ENCODE measurements at regions not wholly inside any gene's neighbourhood (a gene's known extent, or its start where the extent isn't known, plus 50 kb on each side); places are given as distances from the start of the nearest gene placed in this dataset.

DNA sequence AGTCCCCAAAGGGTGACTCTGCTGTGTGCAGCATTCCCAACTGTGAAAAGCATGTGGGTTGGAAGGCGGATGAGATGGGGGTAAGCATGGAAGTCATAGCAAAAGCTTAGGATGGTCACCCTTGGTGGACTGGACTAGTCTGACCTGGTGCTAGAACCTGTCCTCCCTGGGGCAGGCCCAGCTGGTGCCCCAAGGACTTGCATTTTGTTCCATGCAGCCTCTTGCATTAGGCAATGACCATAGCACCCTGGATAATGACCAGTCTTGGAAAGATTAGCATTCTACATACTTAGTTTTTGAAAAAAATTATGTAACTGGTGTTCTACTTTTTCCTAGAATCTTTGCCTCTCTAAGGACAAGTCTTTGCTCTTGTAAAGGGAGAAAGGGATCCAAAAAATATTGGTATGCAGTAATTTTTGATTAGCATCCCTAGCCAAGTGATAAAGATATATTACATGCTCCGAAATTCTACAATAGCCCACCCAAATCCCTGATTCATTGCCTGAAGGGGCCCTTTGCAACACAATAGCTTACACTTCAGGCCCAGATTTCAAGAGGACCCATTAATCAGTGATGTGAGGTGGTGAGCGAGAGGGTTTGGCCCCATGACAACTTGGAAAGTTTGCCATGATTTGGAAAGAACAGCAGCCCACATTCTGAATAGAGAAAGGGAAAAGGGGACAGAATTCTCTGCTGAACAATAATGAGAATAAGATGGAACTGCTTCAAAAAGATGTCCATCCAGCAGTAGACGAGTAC, 93.3 kb upstream of the CD180 start:
- H3K9me3 ChIP-seq (ENCODE audit: control insufficient read depth in 4 of 4, low read length in 3 of 4) = no peaks in the 10 kb centered on the region
- H3K4me3 ChIP-seq (ENCODE audit: low read depth in 1 of 3, low read length in 3 of 3) = no peak overlapping the region
- H3K4me1 ChIP-seq (ENCODE audit: control insufficient read depth in 4 of 4, insufficient read depth in 4 of 4, low read length in 3 of 4) = no peaks in the 10 kb centered on the region
- no peaks in the 10 kb centered on the region for H3K36me3 ChIP-seq (ENCODE audit: control insufficient read depth in 4 of 4, insufficient read depth in 3 of 4, low read depth in 1 of 4, low read length in 3 of 4)
- WGBS = 93% methylated on average over 4 of the region's 4 CpGs
- no peak for TF ChIP-seq ZBTB33 (IDR thresholded peaks at IDR 0.05)
- TF ChIP-seq, protein P1, sequence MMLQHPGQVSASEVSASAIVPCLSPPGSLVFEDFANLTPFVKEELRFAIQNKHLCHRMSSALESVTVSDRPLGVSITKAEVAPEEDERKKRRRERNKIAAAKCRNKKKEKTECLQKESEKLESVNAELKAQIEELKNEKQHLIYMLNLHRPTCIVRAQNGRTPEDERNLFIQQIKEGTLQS (IDR thresholded peaks at IDR 0.05) = no peak
- no peak for TF ChIP-seq JUND (IDR thresholded peaks at IDR 0.05)
- TF ChIP-seq RAD21 (IDR thresholded peaks at IDR 0.05) = no peak
- no peak for TF ChIP-seq FOXA2 (IDR thresholded peaks at IDR 0.05)
- TF ChIP-seq EGR1 (IDR thresholded peaks at IDR 0.05; ENCODE audit: low read depth in 2 of 2) = no peak
- TF ChIP-seq GABPA (IDR thresholded peaks at IDR 0.05 in 1 of 2, conservative IDR thresholded peaks at IDR 0.05 in 1 of 2) = no peak
- no peak for TF ChIP-seq SP1 (IDR thresholded peaks at IDR 0.05)
- no peak for TF ChIP-seq TAF1 (conservative IDR thresholded peaks at IDR 0.05)
- TF ChIP-seq RXRA (IDR thresholded peaks at IDR 0.05) = no peak
- TF ChIP-seq NR2F2 (IDR thresholded peaks at IDR 0.05) = no peak
- TF ChIP-seq, protein P2, sequence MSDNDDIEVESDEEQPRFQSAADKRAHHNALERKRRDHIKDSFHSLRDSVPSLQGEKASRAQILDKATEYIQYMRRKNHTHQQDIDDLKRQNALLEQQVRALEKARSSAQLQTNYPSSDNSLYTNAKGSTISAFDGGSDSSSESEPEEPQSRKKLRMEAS (IDR thresholded peaks at IDR 0.05) = no peak
- TF ChIP-seq HNF4A (conservative IDR thresholded peaks at IDR 0.05) = no peak
- no peak overlapping the region for H3K9ac ChIP-seq (ENCODE audit: low read depth in 1 of 2, low read length in 2 of 2)
- H3K27ac ChIP-seq (ENCODE audit: low read depth in 1 of 2, low read length in 2 of 2) = no peak overlapping the region
- no peak for DNase-seq (ENCODE audit: low spot score)
- no peaks in the 10 kb centered on the region for H3K27me3 ChIP-seq (ENCODE audit: control insufficient read depth in 4 of 4, insufficient read depth in 4 of 4, low read length in 3 of 4)

DNA sequence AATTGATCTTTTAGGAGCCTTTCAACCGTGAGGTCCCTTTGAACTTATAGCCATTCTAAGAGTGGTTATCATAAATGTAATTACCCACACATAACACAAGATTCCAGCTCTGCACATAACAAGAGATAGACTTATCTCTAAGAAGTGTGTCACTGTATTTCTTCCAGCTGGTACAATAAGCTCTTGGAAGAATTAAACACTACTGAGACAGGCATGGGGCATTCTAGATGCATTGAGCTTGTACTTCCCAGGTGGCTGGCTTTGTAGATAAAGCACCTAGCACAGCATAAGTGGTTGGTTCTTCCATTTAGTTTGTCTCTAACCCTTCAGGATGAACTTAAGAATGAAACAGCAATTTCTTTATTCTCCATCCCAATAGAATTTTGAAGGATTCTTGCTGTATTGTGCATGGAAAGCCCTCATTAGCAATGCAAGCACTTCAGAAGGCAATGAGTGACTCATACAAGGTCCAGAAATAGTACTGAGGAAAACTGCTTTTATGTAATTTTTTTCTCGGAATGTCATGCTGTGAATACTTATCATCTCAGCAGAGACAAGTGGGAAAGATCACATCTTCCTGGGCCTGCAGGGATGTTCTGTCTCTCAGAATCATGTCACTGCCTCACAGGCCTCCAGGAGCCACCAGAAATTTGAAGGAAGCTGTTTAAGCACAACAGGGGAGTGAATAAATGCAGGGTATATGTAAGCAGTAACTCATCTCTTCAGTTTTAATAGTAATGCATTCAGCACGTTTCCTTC, 91.1 kb upstream of the CD180 start:
- Histone ChIP-seq H3K36me3 (ENCODE audit: control insufficient read depth in 4 of 4, insufficient read depth in 3 of 4, low read depth in 1 of 4, low read length in 3 of 4) (no peaks in the 10 kb centered on the region), H3K4me3 (ENCODE audit: low read depth in 1 of 3, low read length in 3 of 3) (no peak overlapping the region), H3K27ac (ENCODE audit: low read depth in 1 of 2, low read length in 2 of 2) (no peak overlapping the region), H3K27me3 (ENCODE audit: control insufficient read depth in 4 of 4, insufficient read depth in 4 of 4, low read length in 3 of 4) (no peaks in the 10 kb centered on the region), H3K9ac (ENCODE audit: low read depth in 1 of 2, low read length in 2 of 2) (no peak overlapping the region), H3K4me1 (ENCODE audit: control insufficient read depth in 4 of 4, insufficient read depth in 4 of 4, low read length in 3 of 4) (peaks cover 0 to 5% (median 0%) of the 10 kb centered on the region in 4 donors), H3K9me3 (ENCODE audit: control insufficient read depth in 4 of 4, low read length in 3 of 4) (no peaks in the 10 kb centered on the region)
- TF ChIP-seq HNF4G (IDR thresholded peaks at IDR 0.05) (no peak), JUND (IDR thresholded peaks at IDR 0.05) (peak in 1 of 2 donors; percentile 47)
- DNase-seq (ENCODE audit: low spot score) = no peak
- 86% methylated on average over 3 of the region's 3 CpGs for WGBS

DNA sequence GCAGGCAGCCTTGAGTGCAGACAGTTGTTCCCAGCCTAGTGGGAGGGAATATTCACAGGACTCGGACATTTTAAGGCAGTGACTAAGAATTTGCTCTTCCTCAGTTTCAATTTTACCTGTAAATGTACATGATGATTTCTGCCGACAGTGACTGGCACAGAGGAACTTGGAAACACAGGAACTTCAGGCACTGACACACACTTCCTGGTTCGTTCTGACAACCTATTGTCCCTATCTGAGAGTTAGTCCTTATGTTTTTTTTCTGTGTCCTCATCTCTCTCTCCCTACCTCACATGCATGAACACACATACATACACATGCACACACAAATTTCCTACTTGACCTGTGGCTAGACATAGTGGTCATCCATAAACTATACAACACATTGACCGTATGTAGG, 89.4 kb upstream of the CD180 start:
- Histone ChIP-seq H3K4me3 (ENCODE audit: low read depth in 1 of 3, low read length in 3 of 3) (no peak overlapping the region), H3K9ac (ENCODE audit: low read depth in 1 of 2, low read length in 2 of 2) (no peak overlapping the region), H3K27me3 (ENCODE audit: control insufficient read depth in 4 of 4, insufficient read depth in 4 of 4, low read length in 3 of 4) (no peaks in the 10 kb centered on the region), H3K36me3 (ENCODE audit: control insufficient read depth in 4 of 4, insufficient read depth in 3 of 4, low read depth in 1 of 4, low read length in 3 of 4) (no peaks in the 10 kb centered on the region), H3K4me1 (ENCODE audit: control insufficient read depth in 4 of 4, insufficient read depth in 4 of 4, low read length in 3 of 4) (peaks cover 0 to 5% (median 0%) of the 10 kb centered on the region in 4 donors), H3K27ac (ENCODE audit: low read depth in 1 of 2, low read length in 2 of 2) (no peak overlapping the region), H3K9me3 (ENCODE audit: control insufficient read depth in 4 of 4, low read length in 3 of 4) (no peaks in the 10 kb centered on the region)
- TF ChIP-seq EGR1 (IDR thresholded peaks at IDR 0.05; ENCODE audit: low read depth in 2 of 2) (no peak), ZBTB33 (IDR thresholded peaks at IDR 0.05) (no peak)
- TF ChIP-seq, protein P3, sequence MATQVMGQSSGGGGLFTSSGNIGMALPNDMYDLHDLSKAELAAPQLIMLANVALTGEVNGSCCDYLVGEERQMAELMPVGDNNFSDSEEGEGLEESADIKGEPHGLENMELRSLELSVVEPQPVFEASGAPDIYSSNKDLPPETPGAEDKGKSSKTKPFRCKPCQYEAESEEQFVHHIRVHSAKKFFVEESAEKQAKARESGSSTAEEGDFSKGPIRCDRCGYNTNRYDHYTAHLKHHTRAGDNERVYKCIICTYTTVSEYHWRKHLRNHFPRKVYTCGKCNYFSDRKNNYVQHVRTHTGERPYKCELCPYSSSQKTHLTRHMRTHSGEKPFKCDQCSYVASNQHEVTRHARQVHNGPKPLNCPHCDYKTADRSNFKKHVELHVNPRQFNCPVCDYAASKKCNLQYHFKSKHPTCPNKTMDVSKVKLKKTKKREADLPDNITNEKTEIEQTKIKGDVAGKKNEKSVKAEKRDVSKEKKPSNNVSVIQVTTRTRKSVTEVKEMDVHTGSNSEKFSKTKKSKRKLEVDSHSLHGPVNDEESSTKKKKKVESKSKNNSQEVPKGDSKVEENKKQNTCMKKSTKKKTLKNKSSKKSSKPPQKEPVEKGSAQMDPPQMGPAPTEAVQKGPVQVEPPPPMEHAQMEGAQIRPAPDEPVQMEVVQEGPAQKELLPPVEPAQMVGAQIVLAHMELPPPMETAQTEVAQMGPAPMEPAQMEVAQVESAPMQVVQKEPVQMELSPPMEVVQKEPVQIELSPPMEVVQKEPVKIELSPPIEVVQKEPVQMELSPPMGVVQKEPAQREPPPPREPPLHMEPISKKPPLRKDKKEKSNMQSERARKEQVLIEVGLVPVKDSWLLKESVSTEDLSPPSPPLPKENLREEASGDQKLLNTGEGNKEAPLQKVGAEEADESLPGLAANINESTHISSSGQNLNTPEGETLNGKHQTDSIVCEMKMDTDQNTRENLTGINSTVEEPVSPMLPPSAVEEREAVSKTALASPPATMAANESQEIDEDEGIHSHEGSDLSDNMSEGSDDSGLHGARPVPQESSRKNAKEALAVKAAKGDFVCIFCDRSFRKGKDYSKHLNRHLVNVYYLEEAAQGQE (IDR thresholded peaks at IDR 0.05) = no peak
- WGBS = 81% methylated on average over 4 of the region's 4 CpGs
- no peak for DNase-seq (ENCODE audit: low spot score)

Data from liver (tissue), 7 donors.